ENCODE measurements at regions not wholly inside any gene's neighbourhood (a gene's known extent, or its start where the extent isn't known, plus 50 kb on each side); places are given as distances from the start of the nearest gene placed in this dataset.

DNA sequence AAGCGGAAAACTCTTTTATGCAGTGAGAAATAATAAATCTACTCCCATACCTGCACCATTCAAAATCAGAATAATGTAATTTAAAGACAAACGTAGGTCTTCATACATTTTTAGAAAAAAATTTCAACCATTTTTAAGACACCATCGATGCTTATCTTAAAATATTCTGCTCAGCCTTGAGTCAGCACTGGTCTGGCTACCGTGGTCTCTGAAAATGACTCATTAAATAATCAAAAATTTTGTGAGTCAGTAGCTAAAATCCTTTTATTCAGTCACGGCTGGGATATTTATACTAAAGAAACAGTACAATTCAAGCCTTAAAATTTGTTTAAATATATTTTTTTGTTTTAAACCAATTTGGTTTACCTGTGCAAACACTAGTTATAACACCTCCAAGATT lies 2862.8 kb upstream of the PCDH20 start:
- TF ChIP-seq, protein P1, sequence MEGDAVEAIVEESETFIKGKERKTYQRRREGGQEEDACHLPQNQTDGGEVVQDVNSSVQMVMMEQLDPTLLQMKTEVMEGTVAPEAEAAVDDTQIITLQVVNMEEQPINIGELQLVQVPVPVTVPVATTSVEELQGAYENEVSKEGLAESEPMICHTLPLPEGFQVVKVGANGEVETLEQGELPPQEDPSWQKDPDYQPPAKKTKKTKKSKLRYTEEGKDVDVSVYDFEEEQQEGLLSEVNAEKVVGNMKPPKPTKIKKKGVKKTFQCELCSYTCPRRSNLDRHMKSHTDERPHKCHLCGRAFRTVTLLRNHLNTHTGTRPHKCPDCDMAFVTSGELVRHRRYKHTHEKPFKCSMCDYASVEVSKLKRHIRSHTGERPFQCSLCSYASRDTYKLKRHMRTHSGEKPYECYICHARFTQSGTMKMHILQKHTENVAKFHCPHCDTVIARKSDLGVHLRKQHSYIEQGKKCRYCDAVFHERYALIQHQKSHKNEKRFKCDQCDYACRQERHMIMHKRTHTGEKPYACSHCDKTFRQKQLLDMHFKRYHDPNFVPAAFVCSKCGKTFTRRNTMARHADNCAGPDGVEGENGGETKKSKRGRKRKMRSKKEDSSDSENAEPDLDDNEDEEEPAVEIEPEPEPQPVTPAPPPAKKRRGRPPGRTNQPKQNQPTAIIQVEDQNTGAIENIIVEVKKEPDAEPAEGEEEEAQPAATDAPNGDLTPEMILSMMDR (IDR thresholded peaks at IDR 0.05), result no peak
- no peaks in the 10 kb centered on the region for H3K36me3 ChIP-seq (ENCODE audit: low read depth)
- H3K9me3 ChIP-seq, result peaks cover 44% of the 10 kb centered on the region
- no peaks in the 10 kb centered on the region for H3K4me1 ChIP-seq (ENCODE audit: low read depth)
- ATAC-seq (no peak), DNase-seq (no peak)
- intact Hi-C loops (cut with DNase I, micrococcal nuclease), result no loop called here
- H3K4me3 ChIP-seq, result no peak overlapping the region

GRCh38 chr13:64277097-64277496 lies 2861.4 kb upstream of the PCDH20 start:
- TF ChIP-seq, protein P1 (IDR thresholded peaks at IDR 0.05), result no peak
- Histone ChIP-seq H3K9me3 (peaks cover 50% of the 10 kb centered on the region), H3K36me3 (ENCODE audit: low read depth) (no peaks in the 10 kb centered on the region), H3K4me3 (no peak overlapping the region), H3K4me1 (ENCODE audit: low read depth) (no peaks in the 10 kb centered on the region)
- DNase-seq, result no peak
- no peak for ATAC-seq
- intact Hi-C loops (cut with DNase I, micrococcal nuclease), result no loop called here

GRCh38 chr13:64276232-64276631 lies 2860.6 kb upstream of the PCDH20 start:
- DNase-seq (no peak), ATAC-seq (no peak)
- intact Hi-C loops (cut with DNase I, micrococcal nuclease), result no loop called here
- no peak overlapping the region for H3K4me3 ChIP-seq
- no peaks in the 10 kb centered on the region for H3K36me3 ChIP-seq (ENCODE audit: low read depth)
- TF ChIP-seq, protein P1 (IDR thresholded peaks at IDR 0.05), result no peak
- H3K9me3 ChIP-seq, result peaks cover 44% of the 10 kb centered on the region
- H3K4me1 ChIP-seq (ENCODE audit: low read depth), result no peaks in the 10 kb centered on the region

DNA sequence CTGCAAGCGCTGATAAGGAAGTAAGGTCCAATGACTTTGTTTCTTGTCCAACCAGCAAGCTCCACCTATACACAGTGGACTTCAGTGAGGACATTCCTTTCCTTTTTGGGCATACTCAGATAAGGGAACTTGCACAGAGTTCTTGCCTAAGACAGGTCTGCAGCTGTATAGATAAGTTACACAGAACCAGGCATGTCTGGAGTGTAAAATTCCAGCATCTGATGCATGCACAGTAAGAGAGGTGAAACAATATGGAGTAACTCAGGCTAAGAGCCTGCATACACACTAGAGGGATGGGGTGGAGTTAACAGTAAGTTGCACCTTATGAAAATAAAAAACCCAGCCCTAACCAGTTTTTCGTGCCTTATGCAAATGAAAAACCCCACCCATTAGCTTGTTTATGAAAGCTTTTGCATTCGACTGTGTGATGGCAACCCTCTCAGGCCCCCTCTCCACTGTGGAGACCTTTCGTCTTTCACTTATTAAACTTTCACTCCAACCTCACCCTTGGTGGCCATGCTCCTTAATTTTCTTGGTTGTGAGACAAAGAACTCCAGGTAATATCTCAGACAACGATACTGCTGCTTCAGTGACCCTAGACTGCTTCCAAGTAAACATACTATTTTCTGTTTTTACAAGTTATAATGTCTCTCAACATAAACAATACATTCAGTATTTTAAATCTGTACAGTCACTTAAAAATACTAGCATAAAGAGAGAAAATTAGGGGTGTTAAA lies 2859.0 kb upstream of the PCDH20 start:
- intact Hi-C loops (cut with DNase I, micrococcal nuclease), result no loop called here
- DNase-seq (no peak), ATAC-seq (no peak)
- Histone ChIP-seq H3K9me3 (peaks cover 45% of the 10 kb centered on the region), H3K36me3 (ENCODE audit: low read depth) (no peaks in the 10 kb centered on the region), H3K4me3 (no peak overlapping the region), H3K4me1 (ENCODE audit: low read depth) (no peaks in the 10 kb centered on the region)
- TF ChIP-seq, protein P1 (IDR thresholded peaks at IDR 0.05), result no peak

- Histone ChIP-seq H3K4me1 (ENCODE audit: low read depth) (no peaks in the 10 kb centered on the region), H3K36me3 (ENCODE audit: low read depth) (no peaks in the 10 kb centered on the region), H3K9me3 (peaks cover 41% of the 10 kb centered on the region), H3K4me3 (no peak overlapping the region)
- DNase-seq (no peak), ATAC-seq (no peak)
- TF ChIP-seq, protein P1 (IDR thresholded peaks at IDR 0.05), result no peak
- intact Hi-C loops (cut with DNase I, micrococcal nuclease), result no loop called here
These were observed 2858.1 kb upstream of the PCDH20 start for GRCh38 chr13:64273780-64274179.

Data from mucosa of descending colon (tissue), 3 donors.